Heart left ventricle (tissue), 16 donors: ENCODE measurements at regions not wholly inside any gene's neighbourhood (a gene's known extent, or its start where the extent isn't known, plus 50 kb on each side); places are given as distances from the start of the nearest gene placed in this dataset.

ENCODE experiments used
- ATAC-seq, 4 donors: fragments of 200-7000 bp; cut with Tn5 transposase; one replicate each; pipeline ENCODE4 v1.9.1; 2020 to 2022; ENCODE audit warnings: moderate library complexity in 4 of 4, mild to moderate bottlenecking in 3 of 4, moderate number of reproducible peaks in 1 of 4
- DNase-seq, 5 donors: peaks; one replicate each; pipeline ENCODE4 v3.0.0-alpha.2; 2020
- H3K27ac ChIP-seq, 12 donors: fragments of 200-600 bp; sonication (generic) in 4 of 12; one replicate each; pipeline versions ENCODE4 v1.5.0 to v1.8.0; 2016 to 2022; ENCODE audit warnings: mild to moderate bottlenecking in 2 of 12
- H3K27me3 ChIP-seq, 9 donors: fragments of 200-600 bp; sonication (generic) in 2 of 9; one replicate each; pipeline versions ENCODE4 v1.5.1 to v1.8.0; 2016 to 2022; ENCODE audit warnings: mild to moderate bottlenecking in 3 of 9
- H3K36me3 ChIP-seq, 9 donors: fragments of 200-600 bp; sonication (generic) in 2 of 9; one replicate each; pipeline versions ENCODE4 v1.5.0 to v1.8.0; 2018 to 2022; ENCODE audit warnings: mild to moderate bottlenecking in 2 of 9
- H3K4me1 ChIP-seq, 12 donors: fragments of 200-600 bp; sonication (generic) in 4 of 12; one replicate each; pipeline versions ENCODE4 v1.5.0 to v1.8.0; 2016 to 2022; ENCODE audit warnings: mild to moderate bottlenecking in 3 of 12
- H3K4me3 ChIP-seq, 12 donors: fragments of 200-600 bp; sonication (generic) in 4 of 12; one replicate each; pipeline versions ENCODE4 v1.5.0 to v1.8.0; 2017 to 2022; ENCODE audit warnings: mild to moderate bottlenecking in 9 of 12, moderate library complexity in 4 of 12
- H3K9me3 ChIP-seq, 12 donors: fragments of 200-600 bp; sonication (generic) in 4 of 12; one replicate each; pipeline versions ENCODE4 v1.5.0 to v1.8.0; 2016 to 2022; ENCODE audit warnings: mild to moderate bottlenecking in 1 of 12
- CTCF ChIP-seq, 12 donors: fragments of 200-600 bp; sonication (generic) in 4 of 12; IDR thresholded peaks; one replicate each; pipeline versions ENCODE4 v1.5.0 to v1.8.0; 2018 to 2022; ENCODE audit warnings: antibody characterized with exemption in 12 of 12, mild to moderate bottlenecking in 5 of 12
- POLR2A ChIP-seq, 2 donors: fragments of 450-650 bp; IDR thresholded peaks; one replicate each; pipeline ENCODE4 v1.6.1; 2017; ENCODE audit warnings: antibody characterized with exemption in 2 of 2, mild to moderate bottlenecking in 2 of 2, moderate library complexity in 2 of 2
- WGBS, 4 donors: extraction: QIAGEN DNeasy Blood & Tissue Kit in 2 of 4; methylation state at CpG; one replicate each; pipeline versions ENCODE4 v1.1.5 to v1.1.7; 2013 to 2018; 5-methylcytosine and 5-hydroxymethylcytosine counted together
- intact Hi-C, 10 donors: fragments of 100-400 bp; cut with DNase I; formaldehyde crosslinking; loops; one replicate each; pipeline versions ENCODE4 v1.11.1 to v1.14.2; 2022
- donor health status: ischemic (EF 13 %, LVEDD 7.1; RV severe dilation, severe dysfunction).
- donor health status: healthy with polysubstance abuse.
- donor health status: DM: no; HTN: yes; CAD: no.
- donor health status: DM: no; HTN: no; CAD: no.
- donor health status: ischemic (EF 25% LVEDD 6.9; RV normal size, moderate dysfunction).
- donor health status: ischemic (EF 25% LVEDD 5.7; RV mildly dilated, moderate dysfunction).
- donor health status: healthy.
- donor health status: DM: yes; HTN: yes; CAD: no.
- donor health status: ischemic (EF 35%, LVEDD 5.7; RV mildly dilated, moderate dysfunction).
- donor health status: nonischemic (EF 11% LVEDD 7.7; RV severe dilation, severe dysfunction).
- donor health status: DM: yes; HTN: yes; CAD: no.
- donor health status: PGD.
- donor health status: ischemic (EF 29% LVEDD 5.4; RV normal size, mild dysfunction).
- donor health status: nonischemic (EF 23%, LVEDD 6.1; RV moderate dilation, normal function).

- peaks cover 0 to 3% (median 0%) of the 10 kb centered on the region in 9 donors for H3K27me3 ChIP-seq
- 61 to 80% (median 69%) methylated on average over 1 of the region's 1 CpG for WGBS, 4 donors
- intact Hi-C loops = no loop called here
- DNase-seq (no peak), ATAC-seq (no peak)
- no peaks in the 10 kb centered on the region for H3K9me3 ChIP-seq
- no peak for TF ChIP-seq POLR2A (IDR thresholded peaks at IDR 0.05)
- no peak for TF ChIP-seq CTCF (IDR thresholded peaks at IDR 0.05)
- no peaks in the 10 kb centered on the region for H3K36me3 ChIP-seq
- H3K27ac ChIP-seq = no peak overlapping the region
- no peak overlapping the region for H3K4me3 ChIP-seq
- no peaks in the 10 kb centered on the region for H3K4me1 ChIP-seq
Measured at GRCh38 chr10:111275091-111275490, 198.3 kb downstream of the ADRA2A start.

- ATAC-seq = no peak
- Histone ChIP-seq H3K9me3 (no peaks in the 10 kb centered on the region), H3K4me1 (no peaks in the 10 kb centered on the region), H3K36me3 (no peaks in the 10 kb centered on the region), H3K4me3 (no peak overlapping the region), H3K27me3 (no peaks in the 10 kb centered on the region), H3K27ac (no peak overlapping the region)
- 59 to 68% (median 64%) methylated on average over 6 of the region's 6 CpGs for WGBS, 4 donors
- no peak for TF ChIP-seq CTCF (IDR thresholded peaks at IDR 0.05)
- no peak for TF ChIP-seq POLR2A (IDR thresholded peaks at IDR 0.05)
- intact Hi-C loops = no loop called here
- no peak for DNase-seq
Measured at GRCh38 chr10:111277661-111278060, 200.8 kb downstream of the ADRA2A start.

- ATAC-seq = no peak
- WGBS, 4 donors = 87 to 89% (median 87%) methylated on average over 3 of the region's 3 CpGs
Measured at GRCh38 chr10:111278266-111278665, 201.4 kb downstream of the ADRA2A start.

GRCh38 chr10:111281516-111281915 lies 204.7 kb downstream of the ADRA2A start:
- Histone ChIP-seq H3K36me3 (no peaks in the 10 kb centered on the region), H3K27me3 (no peaks in the 10 kb centered on the region), H3K9me3 (no peaks in the 10 kb centered on the region), H3K4me3 (no peak overlapping the region), H3K27ac (no peak overlapping the region), H3K4me1 (no peaks in the 10 kb centered on the region)
- DNase-seq = no peak
- no peak for TF ChIP-seq POLR2A (IDR thresholded peaks at IDR 0.05)
- peak in 7 of 12 donors; percentile 5 to 48 (median 33) for TF ChIP-seq CTCF (IDR thresholded peaks at IDR 0.05)
- intact Hi-C loops = no loop called here
- WGBS, 4 donors = 10 to 23% (median 13%) methylated on average over 4 of the region's 4 CpGs
- peak in 1 of 4 donors; percentile 18 for ATAC-seq

More at GRCh38 chr10:111278266-111278665, 201.4 kb downstream of the ADRA2A start:
- H3K9me3 ChIP-seq = no peaks in the 10 kb centered on the region
- no peak overlapping the region for H3K4me3 ChIP-seq
- DNase-seq = no peak
- no peak overlapping the region for H3K27ac ChIP-seq
- intact Hi-C loops = no loop called here
- no peaks in the 10 kb centered on the region for H3K27me3 ChIP-seq
- H3K36me3 ChIP-seq = no peaks in the 10 kb centered on the region
- TF ChIP-seq POLR2A (IDR thresholded peaks at IDR 0.05) = no peak
- TF ChIP-seq CTCF (IDR thresholded peaks at IDR 0.05) = no peak
- H3K4me1 ChIP-seq = no peaks in the 10 kb centered on the region
